Esophagus squamous epithelium (tissue), 4 donors: ENCODE measurements at regions not wholly inside any gene's neighbourhood (a gene's known extent, or its start where the extent isn't known, plus 50 kb on each side); places are given as distances from the start of the nearest gene placed in this dataset.

ENCODE experiments used
- POLR2A ChIP-seq, 4 donors: fragments of 450-650 bp; IDR thresholded peaks; one replicate each; pipeline ENCODE4 v1.6.1; 2017; ENCODE audit warnings: antibody characterized with exemption in 4 of 4, mild to moderate bottlenecking in 4 of 4, moderate library complexity in 3 of 4
- TF ChIP-seq, protein P1 (sequence below), 6 experiments: fragments of 450-650 bp in 4 of 6; fragments of 200-600 bp in 2 of 6; sonication (generic) in 2 of 6; IDR thresholded peaks; one replicate each; pipeline ENCODE4 v1.5.1; 2016 to 2019; ENCODE audit warnings: antibody characterized with exemption in 6 of 6, mild to moderate bottlenecking in 4 of 6, moderate library complexity in 4 of 6

DNA sequence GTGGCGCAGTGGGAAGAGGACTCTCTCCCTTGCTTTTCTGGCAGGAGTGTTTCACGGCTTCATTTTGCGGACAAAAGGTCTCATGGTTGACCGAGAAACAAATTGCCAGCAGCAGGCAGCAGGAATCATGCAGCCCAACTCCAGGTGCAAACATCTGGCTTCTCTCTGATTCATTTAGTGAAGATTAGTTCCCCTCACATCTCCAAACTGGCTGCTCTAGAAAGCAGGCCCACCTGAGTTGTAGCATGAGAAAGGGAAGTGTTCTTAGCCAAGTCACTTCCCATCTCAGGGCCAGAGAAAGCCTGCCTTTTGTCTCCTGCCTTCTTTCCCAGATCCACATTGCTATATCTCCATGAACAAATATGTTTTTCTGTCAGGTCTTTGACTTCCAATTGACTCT, 120.8 kb upstream of the CCDC196 start:
- TF ChIP-seq, protein P1, sequence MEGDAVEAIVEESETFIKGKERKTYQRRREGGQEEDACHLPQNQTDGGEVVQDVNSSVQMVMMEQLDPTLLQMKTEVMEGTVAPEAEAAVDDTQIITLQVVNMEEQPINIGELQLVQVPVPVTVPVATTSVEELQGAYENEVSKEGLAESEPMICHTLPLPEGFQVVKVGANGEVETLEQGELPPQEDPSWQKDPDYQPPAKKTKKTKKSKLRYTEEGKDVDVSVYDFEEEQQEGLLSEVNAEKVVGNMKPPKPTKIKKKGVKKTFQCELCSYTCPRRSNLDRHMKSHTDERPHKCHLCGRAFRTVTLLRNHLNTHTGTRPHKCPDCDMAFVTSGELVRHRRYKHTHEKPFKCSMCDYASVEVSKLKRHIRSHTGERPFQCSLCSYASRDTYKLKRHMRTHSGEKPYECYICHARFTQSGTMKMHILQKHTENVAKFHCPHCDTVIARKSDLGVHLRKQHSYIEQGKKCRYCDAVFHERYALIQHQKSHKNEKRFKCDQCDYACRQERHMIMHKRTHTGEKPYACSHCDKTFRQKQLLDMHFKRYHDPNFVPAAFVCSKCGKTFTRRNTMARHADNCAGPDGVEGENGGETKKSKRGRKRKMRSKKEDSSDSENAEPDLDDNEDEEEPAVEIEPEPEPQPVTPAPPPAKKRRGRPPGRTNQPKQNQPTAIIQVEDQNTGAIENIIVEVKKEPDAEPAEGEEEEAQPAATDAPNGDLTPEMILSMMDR (IDR thresholded peaks at IDR 0.05), result no peak
- no peak for TF ChIP-seq POLR2A (IDR thresholded peaks at IDR 0.05)
